Nucleus accumbens (tissue), 56 donors: ENCODE measurements at regions not wholly inside any gene's neighbourhood (a gene's known extent, or its start where the extent isn't known, plus 50 kb on each side); places are given as distances from the start of the nearest gene placed in this dataset.

Source experiments
- DNase-seq, 56 donors: peaks; one replicate each; lab custom pipeline; 2025; lab: John Stamatoyannopoulos, UW

DNA sequence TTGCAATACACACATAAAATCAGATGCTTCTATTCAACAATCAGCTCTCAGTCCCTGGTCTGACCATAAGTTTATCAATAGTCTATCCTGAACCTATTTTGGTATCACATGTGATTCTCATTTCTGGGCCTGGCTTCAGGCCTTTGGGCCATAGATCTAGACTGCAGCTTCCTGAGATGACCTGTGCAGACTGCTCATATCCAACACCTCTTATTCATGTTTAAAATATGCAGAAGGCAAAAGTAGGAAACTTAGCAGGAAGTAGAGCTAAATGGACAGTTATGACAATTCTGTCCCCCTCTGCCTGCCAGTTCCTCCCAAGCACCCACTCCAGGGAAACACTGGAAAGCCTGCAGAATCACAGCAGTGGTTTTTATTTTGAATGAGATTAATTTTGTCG, 53.3 kb downstream of the C7orf25 start:
- no peak for DNase-seq

DNA sequence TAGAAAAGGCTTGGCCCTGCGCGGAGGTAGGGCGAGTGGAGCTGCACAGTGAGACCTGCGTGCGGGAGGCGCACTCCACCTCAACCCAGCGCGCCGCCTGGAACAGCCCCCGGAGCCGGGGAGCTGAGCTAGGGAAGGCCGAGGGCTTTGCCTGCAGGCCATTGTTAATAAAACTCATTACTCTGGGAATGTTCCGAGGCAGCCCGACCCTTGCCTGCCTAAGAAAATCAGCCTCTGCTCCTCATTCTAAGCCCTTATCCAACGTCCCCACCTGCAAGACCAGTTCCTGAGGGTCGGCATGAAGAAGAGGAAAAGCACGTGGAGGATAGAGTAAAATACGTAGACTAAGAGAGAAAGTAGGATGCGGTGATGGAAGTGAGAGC, 55.3 kb downstream of the C7orf25 start:
- peak in 13 of 56 donors; percentile 4 to 39 (median 23) for DNase-seq

DNA sequence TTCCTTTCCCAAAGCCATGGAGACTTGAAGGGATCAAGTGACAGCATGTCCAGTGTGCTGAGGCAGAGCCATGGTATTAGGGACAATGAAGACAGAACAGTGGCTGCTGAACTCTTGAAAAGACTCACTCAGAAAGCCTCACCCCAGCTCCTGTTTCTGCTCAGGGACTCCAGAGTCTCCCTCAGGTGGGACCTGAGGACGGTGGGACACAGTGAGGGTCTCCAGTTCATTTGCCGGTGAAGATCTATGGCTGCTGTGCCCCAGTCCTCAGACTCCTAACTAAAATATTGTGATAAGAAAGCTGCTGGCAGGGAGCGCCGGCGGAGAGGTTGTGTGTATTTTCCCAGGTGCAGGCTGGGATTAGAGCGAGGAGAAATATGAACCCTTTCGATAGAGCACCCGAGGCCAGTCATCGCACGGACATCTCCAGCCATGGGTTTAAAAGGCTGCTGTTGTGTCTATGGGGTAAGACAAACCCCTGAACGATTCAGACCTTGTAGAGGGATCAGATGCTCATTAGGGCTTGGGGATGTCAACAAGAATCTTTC, 57.2 kb downstream of the C7orf25 start:
- no peak for DNase-seq

DNA sequence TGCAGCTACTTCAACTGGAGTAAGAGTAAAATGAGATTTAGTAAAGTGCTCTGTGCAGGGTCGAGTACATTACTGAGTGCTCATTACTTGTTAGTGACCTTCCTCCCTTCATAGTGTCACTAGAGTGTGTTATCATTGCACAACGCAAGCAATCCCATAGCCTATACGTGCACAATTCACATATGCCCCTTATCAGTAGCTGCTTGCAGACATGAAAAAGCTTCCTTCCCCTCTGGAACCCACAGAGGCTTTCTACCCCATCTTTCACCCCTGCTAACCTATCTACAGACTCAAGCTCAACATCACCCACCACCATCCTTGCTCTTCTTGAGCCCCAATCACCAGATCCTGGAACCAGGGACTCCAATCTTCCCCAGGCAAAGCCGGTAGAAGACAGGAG, 59.3 kb downstream of the C7orf25 start:
- no peak for DNase-seq

DNA sequence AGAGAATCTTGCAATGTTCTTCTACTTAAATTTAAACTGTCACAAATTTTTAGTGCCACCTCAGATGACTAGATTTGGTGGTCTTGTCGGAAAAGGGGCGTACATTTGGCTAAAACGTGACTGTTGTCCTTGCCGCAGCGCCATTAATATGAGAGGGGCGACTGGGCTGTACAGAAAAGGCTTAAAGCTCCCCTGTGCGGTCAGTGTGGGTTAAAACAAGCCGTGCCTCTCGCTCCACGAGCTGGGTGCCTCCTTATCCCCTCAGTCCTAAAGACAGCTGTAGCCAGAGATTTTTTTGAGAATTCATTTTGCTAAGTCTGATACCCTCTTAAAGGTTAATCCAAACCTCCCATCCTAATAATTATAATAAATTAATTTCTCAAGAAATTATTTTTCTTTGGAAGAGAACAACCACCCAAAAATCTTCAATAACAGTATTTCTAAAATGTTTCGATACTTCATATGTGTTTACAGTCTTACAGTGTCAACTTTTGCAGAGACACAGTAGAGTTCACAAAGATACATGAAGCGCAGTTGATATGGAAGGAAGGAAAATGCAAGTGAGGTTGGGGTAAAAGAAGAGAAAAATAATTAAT, 68.6 kb downstream of the C7orf25 start:
- DNase-seq: peak in 23 of 56 donors; percentile 0 to 34 (median 13)

DNA sequence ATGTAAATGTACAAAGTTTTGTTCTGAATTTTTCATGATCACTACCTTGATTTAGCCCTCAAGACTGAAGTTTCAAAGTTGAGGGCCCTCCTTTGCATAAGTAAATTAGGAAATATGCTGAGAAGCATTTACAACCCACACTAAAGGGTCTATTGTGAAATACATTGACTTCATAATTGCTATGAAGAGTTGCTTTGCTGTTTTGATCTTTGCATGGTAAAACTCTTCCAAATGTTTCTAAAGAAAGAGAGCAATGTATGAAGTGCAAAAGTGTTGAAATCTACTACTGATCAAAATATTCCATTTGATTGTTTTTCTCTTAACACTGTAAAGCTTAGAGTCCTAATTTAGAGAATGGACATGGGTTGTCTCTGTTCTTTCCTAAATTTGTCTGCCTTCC, 77.2 kb downstream of the C7orf25 start:
- no peak for DNase-seq

DNA sequence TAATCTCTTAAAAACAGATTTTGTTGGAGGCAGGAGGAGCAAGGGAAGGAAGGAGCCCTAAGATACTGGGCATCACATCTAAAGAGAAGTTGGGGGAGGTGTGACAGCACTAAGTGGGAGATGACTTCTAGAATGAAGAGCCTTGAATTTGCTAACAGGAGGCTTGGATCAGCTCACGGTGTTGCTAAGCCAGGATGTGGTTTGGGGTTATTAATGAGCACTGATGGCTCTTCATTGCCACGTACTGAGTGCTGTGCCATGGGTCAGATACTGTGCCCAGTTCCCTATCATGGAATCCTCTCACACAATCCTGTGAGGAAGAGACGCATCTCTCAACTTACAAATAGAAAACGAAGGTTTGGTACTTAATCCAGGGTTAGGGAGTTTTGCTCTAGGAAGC, 78.5 kb downstream of the C7orf25 start:
- DNase-seq: no peak

DNA sequence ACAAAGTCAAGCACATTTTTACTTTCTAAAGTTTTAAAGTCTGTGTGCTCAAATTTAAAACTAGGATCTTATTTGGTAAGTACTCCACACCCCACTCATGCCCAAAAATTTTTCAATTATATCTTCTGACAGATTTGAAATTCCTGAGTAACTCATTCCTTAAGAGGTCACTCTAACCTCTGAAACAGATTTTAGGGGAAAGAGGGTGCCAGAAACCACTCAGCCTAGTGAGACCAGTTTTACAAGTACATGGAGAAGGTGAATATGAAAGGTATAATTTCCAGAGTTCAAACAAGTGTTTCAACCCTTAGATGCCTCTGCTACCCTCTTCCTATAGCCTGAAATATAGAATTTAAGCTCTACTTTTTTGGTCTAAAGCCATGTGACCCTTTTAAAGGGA, 79.2 kb downstream of the C7orf25 start:
- DNase-seq: no peak

DNA sequence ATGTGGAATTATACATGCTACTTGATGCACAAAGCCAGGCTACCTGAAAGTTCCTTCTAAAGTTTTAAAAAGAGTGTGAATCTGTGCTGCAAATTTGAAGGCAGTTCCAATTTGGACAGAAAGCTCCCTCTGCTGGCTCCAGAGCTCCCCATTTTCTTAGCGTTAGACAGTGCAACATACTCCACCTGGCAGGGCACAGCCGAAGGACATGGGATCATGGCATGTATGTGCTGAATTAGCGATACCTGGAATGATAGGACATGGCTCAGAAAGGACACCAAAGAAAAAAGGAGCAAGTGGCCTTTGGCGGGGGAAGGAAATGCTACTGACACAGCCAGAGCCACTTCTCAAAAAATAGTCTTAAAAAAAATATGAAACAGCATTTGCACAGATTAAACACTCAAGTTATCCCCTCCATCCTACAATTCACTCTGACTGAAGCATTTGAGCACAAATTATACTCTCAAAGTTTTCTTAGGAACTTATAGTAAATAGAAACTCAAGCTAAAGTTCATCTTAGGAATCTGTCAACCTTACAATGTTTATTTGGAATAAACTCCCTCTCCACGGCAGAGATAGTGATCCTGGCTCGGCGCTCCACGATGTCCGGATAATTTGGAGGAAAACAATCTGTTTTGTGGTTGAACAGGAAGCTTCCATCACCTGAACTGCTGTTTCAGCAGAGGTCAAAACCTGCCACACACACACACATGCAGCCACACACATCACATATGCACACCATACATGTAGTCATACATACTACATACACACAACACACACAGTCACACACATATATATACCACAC, 80.0 kb downstream of the C7orf25 start:
- peak in 42 of 56 donors; percentile 1 to 77 (median 26) for DNase-seq

DNA sequence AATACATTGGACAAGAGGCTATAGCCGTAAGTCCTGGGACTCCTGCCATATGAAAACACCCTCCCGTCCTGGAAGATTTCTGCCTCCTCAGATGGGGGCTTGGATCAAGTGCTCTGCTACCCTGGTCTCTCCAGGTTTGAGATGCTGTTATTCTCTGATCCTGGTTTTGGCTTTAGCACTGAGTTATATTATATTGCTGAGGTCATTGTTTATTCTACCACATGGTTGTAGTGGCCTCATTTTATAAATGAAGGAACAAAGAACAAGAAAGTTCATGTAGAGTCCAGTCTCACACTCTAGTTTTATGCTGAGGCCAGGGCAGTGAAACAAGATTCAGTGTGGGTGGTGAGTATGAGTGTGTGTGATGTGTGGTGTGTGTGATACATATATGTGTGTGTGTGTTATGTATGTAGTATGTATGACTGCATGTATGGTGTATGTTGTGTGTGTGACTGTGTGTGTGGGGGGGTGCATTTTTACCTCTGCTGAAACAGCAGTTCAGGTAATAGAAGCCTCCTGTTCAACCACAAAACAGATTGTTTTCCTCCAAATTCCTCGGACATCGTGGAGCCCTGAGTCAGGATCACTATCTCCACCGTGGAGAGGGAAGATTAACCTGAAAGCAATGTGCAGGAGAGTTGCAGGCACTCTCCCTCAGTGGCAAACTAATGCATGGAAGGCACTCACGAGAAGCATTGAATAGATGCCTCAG, 80.7 kb downstream of the C7orf25 start:
- no peak for DNase-seq

DNA sequence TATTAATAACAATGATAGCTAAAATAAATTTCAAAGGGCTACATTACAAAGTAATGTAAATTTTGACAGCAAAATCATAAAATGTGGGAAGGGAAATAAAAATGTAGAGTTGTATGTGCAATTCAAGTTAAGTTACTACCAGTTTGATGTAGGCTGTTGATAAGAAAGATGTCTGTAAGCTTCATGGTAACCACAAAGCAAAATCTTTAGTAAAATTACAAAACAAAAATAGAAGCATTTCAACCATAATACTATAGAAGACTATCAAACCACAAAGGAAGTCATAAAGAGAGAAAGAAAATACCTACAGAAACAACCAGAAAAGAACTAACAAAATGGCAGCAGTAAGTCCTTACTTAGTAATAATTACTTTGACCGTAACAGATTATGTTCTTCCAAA, 99.1 kb downstream of the C7orf25 start:
- DNase-seq: no peak

DNA sequence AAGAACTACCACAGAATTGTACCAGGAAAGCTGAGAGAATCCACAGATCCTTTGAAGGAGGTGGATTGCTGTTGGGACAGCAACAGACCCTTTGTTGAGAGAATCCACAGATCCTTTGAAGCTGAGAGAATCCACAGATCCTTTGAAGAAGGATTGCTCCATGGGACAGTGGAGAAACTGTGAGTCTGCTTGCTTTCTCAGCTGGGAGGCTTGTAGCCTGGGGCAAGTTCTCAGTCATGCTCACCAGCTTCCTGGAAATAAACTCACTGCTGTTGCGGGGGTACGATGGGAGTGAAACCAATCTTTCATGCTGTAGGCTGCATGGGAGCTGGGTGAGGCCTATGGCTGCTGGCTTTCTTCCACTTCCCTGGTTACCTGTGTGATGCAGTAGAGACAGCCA, 106.3 kb downstream of the C7orf25 start:
- DNase-seq: no peak

DNA sequence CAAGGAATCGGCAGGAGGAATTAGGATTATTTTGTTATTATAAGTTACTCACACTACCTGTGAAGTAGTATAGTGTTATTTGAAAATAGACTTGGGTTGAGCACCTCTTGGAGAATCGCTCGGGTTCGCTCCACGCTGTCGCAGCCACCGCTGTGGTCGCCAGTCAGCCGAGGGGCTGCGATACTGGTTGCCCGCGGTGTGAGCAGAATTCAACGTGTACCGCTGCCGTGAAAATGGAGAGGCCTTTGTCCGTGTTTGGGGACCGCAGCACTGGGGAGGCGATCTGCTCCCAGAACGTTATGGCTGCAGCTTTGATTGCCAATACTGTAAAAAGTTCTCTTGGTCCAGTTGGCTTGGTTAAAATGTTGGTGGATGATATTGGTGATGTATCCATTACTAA, 117.2 kb downstream of the C7orf25 start:
- DNase-seq: no peak

DNA sequence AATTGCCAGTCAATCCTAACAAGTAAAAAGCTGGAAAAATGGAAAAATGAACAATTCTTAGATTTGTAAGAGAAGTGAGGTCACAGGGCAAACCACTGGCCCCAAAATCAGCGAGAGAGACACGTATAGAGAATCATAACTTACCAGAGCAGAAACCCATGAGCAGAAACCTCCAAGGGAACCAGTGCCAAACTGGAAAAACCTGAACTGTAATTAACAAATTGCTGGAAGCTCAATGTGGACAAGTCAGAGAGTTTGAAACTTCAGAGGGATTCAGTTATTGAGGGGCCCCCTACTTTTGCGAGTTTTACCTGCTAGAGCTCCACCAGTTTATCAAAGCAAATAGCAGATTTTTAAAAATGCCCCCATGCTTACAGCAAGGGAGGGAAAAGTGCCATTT, 119.0 kb downstream of the C7orf25 start:
- DNase-seq: no peak

DNA sequence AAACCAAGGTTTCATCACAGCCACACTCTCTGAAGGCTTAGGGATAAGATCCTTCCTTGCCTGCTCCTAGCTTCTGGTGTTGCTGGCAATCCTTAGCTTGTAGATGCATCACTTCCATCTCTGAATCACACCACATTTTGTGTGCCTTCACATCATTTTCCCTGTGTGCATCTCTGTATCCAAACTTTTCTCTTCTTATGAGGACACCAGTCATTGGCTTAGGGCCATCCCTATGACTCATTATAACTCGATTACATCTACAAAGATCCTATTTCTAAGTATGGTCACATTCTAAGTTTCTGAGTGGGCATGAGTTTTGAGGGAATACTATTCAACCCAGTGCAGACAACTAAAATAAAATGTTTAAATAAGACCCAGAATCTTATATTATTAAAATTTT, 121.7 kb downstream of the C7orf25 start:
- DNase-seq: no peak

DNA sequence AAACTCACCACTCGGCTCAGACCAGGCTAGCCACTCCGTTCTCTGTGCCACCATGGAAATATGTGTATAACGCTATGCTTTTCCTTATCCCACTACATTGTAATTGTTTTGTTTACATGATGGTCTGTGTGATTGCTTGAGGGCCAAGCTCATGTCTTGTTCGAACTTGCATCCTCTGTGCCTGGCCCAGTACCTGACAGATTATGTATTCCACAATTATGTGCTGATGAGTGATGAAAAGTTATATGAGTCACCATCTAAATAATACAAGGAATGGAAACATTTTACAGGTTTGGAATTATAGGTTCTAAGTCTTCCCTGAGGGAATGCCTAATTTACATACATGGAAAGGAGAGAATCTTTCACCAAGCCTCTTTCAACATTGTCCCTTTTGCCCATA, 137.4 kb downstream of the C7orf25 start:
- DNase-seq: no peak

DNA sequence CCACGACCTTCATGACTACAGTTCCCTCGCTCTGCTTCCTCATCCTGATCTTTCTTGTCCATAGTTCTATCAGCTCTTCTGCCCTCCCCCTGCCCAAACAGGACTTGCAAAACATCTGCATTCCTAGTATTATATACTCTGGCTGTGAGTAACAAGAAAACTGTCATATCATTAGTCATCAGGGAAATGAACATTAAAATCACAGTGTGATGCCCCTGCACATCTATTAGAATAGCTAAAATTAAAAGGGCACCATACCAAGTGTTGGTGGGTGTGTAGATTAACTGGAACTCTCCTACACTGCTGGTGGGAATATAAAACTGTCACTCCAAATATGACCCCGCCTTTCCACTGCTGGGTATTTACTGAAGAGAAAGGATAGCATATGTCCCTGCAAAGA, 141.8 kb downstream of the C7orf25 start:
- DNase-seq: no peak

DNA sequence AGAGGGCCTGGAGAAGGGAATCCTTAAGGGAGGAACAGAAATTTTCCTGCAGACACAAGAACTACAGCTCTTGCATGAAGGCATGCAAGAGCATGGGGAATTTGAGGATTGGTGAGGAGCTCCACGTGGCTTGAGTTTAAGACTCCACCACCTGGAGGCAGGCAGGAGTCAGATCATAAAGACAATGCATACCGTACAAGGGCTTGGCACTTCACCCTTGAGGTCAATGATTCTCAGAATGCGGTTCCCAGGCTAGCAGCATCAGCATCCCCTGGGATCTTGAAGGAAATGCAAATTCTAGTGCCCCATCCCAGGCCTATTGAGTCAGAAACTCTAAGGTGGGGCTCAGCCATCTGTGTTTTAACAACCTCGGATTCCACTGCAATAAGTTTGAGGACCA, 143.8 kb downstream of the C7orf25 start:
- DNase-seq: no peak

DNA sequence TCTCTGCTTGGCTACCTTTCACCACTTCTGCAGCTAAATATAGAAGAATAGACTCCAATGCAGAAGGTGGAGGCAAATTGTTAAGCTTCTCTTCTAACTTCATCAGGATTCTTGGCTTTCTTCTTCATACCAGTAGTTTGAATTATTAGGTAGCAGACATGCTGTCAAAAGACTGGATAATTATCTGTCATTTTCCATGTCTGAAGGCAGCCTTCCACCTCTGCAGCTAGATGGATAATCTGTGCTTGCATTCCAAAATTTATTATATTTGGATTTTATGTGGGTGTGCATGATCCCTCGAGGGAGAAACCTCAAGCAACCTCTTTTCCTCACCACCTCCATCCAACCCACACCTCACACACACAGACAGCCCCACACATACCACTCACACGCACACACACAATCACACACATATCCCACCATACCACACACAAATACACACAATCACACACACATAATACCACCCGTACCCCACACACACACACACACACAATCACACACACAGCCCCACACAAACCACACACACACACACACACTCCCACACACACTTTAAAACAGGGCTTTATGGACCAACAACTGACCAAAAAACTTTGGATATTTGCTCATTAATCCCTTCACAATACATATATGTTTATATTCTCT, 145.0 kb downstream of the C7orf25 start:
- peak in 8 of 56 donors; percentile 3 to 39 (median 21) for DNase-seq

DNA sequence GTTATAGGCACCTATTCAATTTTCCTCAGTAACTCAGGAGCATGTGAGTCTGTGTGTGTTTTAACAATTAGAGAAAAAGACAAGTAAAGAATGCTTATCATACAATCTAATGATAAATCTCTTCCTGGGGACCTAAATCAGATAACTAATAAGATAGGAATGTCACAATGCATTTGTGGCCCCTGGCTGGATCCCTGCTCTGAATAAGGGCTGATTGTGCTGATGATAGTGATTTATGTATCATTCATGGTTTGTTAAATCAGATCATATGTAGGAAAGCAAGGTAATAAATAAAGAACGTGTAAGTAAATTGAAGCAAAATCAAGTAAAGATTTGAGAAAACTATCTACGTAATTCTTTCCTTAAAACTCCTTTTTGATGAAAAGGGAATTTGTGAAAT, 145.9 kb downstream of the C7orf25 start:
- no peak for DNase-seq

DNA sequence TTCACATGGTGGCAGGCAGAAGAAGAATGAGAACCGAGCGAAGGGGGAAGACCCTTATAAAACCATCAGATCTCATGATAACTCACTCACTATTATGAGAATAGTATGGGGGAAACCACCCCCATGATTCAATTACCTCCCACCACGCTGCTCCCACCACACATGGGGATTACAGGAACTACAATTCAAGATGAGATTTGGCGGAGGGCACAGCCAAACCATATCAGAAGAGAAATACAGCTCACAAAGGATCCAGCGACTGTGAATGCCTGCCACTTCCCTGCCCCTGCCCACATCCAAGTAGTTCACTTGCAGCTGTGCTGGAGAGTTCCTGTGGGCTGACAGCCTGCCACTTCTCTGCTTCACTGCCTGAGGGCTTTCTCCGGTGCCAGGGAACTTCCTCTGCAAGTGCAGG, 148.7 kb downstream of the C7orf25 start:
- DNase-seq: no peak
